Heart right ventricle (tissue), 16 donors: ENCODE measurements at regions not wholly inside any gene's neighbourhood (a gene's known extent, or its start where the extent isn't known, plus 50 kb on each side); places are given as distances from the start of the nearest gene placed in this dataset.

Source experiments
- ATAC-seq, 8 donors: fragments of 200-7000 bp; cut with Tn5 transposase; one replicate each; pipeline ENCODE4 v1.9.1; 2020; ENCODE audit warnings: mild to moderate bottlenecking in 8 of 8, moderate library complexity in 8 of 8, moderate number of reproducible peaks in 1 of 8
- DNase-seq, 2 donors: peaks; one replicate each; pipeline ENCODE4 v3.0.0-alpha.2; 2020
- H3K27ac ChIP-seq, 10 donors: fragments of 200-600 bp; sonication (generic) in 2 of 10; one replicate each; pipeline versions ENCODE4 v1.5.0 to v1.8.0; 2020 to 2022; ENCODE audit warnings: mild to moderate bottlenecking in 3 of 10
- H3K27me3 ChIP-seq, 7 donors: fragments of 200-600 bp; one replicate each; pipeline ENCODE4 v1.8.0; 2021 to 2022; ENCODE audit warnings: mild to moderate bottlenecking in 2 of 7
- H3K36me3 ChIP-seq, 9 donors: fragments of 200-600 bp; sonication (generic) in 1 of 9; one replicate each; pipeline versions ENCODE4 v1.5.0 to v1.8.0; 2020 to 2022; ENCODE audit warnings: mild to moderate bottlenecking in 2 of 9
- H3K4me1 ChIP-seq, 9 donors: fragments of 200-600 bp; sonication (generic) in 1 of 9; one replicate each; pipeline versions ENCODE4 v1.5.0 to v1.8.0; 2020 to 2022; ENCODE audit warnings: mild to moderate bottlenecking in 4 of 9
- H3K4me3 ChIP-seq, 10 donors: fragments of 200-600 bp; sonication (generic) in 2 of 10; one replicate each; pipeline versions ENCODE4 v1.5.0 to v1.8.0; 2020 to 2022; ENCODE audit warnings: mild to moderate bottlenecking in 7 of 10, moderate library complexity in 2 of 10
- H3K9me3 ChIP-seq, 11 donors: fragments of 200-600 bp in 10 of 11; sonication (generic) in 2 of 11; one replicate each; pipeline versions ENCODE4 v1.5.0 to v1.8.0; 2013 to 2022; ENCODE audit warnings: mild to moderate bottlenecking in 2 of 11, control low read depth in 1 of 11, moderate library complexity in 1 of 11
- WGBS, 2 donors: extraction: QIAGEN DNeasy Blood & Tissue Kit; methylation state at CpG; one replicate each; pipeline ENCODE4 v1.1.7; 2013; ENCODE audit warnings: inconsistent platforms in 1 of 2; 5-methylcytosine and 5-hydroxymethylcytosine counted together
- intact Hi-C, 10 donors: fragments of 100-400 bp; cut with DNase I; formaldehyde crosslinking; loops; one replicate each; pipeline versions ENCODE4 v1.11.1 to v1.14.2; 2022
- TF ChIP-seq, protein P1 (sequence below), 9 donors: fragments of 200-600 bp; sonication (generic) in 2 of 9; IDR thresholded peaks; one replicate each; pipeline versions ENCODE4 v1.5.0 to v1.8.0; 2021 to 2022; ENCODE audit warnings: antibody characterized with exemption in 9 of 9, mild to moderate bottlenecking in 5 of 9, moderate library complexity in 1 of 9
- donor health status: Arrhythmogenic right ventricular cardiomyopathy.
- donor health status: ischemic (EF 13 %, LVEDD 7.1; RV severe dilation, severe dysfunction).
- donor health status: healthy with polysubstance abuse.
- donor health status: DM: no; HTN: yes; CAD: no.
- donor health status: DM: no; HTN: no; CAD: no.
- donor health status: ischemic (EF 25% LVEDD 6.9; RV normal size, moderate dysfunction).
- donor health status: ischemic (EF 25% LVEDD 5.7; RV mildly dilated, moderate dysfunction).
- donor health status: healthy.
- donor health status: DM: yes; HTN: yes; CAD: no.
- donor health status: Ischemic cardiomyopathy.
- donor health status: ischemic (EF 35%, LVEDD 5.7; RV mildly dilated, moderate dysfunction).
- donor health status: nonischemic (EF 11% LVEDD 7.7; RV severe dilation, severe dysfunction).
- donor health status: DM: yes; HTN: yes; CAD: no.
- donor health status: PGD.
- donor health status: ischemic (EF 29% LVEDD 5.4; RV normal size, mild dysfunction).
- donor health status: nonischemic (EF 23%, LVEDD 6.1; RV moderate dilation, normal function).

DNA sequence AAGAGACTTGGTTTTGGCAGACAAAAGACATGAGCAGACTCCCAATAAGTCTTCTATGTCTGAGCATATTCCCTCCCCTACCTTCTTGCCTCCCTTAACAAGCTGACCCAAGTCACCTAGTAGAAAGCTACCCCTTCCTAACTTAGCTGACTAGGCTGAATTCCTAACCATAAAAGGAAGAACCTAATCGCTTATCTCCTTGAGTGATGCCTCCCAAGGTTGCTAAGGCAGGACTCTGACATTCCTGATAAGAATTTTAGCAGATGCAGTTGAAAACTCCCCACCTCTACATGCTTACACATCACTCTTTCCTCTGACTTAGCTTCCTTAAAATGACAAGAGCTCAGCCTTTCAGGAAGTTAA, 704.7 kb upstream of the MBL2 start:
- intact Hi-C loops = no loop called here
- no peaks in the 10 kb centered on the region for H3K36me3 ChIP-seq

DNA sequence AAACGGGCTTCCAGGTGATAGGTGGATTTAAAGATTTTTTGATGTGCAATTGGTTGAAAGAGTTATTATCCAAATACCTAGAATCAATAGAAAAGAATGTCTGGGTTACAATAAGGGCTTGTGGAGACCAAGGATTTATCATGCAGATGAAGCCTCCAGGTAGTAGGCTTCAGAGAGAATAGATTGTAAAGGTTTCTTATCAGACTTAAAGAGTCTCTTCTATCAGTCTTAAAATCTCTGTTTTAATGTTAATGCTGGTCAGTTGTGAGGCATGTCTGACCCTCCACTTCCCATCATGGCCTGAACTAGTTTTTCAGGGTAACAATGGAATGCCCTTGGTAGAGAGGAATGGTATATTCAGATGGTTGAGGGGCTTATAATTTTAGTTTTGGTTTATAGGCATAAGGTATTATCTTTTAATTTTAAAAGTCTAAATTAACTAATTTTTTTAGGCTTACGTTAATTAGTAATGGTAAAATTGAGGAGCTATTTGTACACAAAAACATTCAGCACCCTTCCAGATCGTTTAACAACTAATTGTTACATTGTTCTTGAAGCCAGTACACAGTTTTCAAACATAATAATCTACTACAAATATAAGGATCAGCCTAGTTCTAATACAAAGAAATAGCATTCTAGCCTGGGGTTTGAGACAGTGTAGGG, 704.2 kb upstream of the MBL2 start:
- DNase-seq = no peak
- Histone ChIP-seq H3K4me1 (no peaks in the 10 kb centered on the region), H3K27ac (no peak overlapping the region), H3K9me3 (no peaks in the 10 kb centered on the region), H3K27me3 (no peaks in the 10 kb centered on the region), H3K4me3 (no peak overlapping the region), H3K36me3 (no peaks in the 10 kb centered on the region)
- 76 to 81% methylated on average over 3 of the region's 3 CpGs for WGBS, 2 donors
- ATAC-seq = no peak
- TF ChIP-seq, protein P1, sequence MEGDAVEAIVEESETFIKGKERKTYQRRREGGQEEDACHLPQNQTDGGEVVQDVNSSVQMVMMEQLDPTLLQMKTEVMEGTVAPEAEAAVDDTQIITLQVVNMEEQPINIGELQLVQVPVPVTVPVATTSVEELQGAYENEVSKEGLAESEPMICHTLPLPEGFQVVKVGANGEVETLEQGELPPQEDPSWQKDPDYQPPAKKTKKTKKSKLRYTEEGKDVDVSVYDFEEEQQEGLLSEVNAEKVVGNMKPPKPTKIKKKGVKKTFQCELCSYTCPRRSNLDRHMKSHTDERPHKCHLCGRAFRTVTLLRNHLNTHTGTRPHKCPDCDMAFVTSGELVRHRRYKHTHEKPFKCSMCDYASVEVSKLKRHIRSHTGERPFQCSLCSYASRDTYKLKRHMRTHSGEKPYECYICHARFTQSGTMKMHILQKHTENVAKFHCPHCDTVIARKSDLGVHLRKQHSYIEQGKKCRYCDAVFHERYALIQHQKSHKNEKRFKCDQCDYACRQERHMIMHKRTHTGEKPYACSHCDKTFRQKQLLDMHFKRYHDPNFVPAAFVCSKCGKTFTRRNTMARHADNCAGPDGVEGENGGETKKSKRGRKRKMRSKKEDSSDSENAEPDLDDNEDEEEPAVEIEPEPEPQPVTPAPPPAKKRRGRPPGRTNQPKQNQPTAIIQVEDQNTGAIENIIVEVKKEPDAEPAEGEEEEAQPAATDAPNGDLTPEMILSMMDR (IDR thresholded peaks at IDR 0.05) = no peak
- intact Hi-C loops = no loop called here

More for the DNA sequence above, 704.7 kb upstream of the MBL2 start:
- 46 to 49% methylated on average over 1 of the region's 1 CpG for WGBS, 2 donors
- ATAC-seq (no peak), DNase-seq (no peak)
- no peak overlapping the region for H3K27ac ChIP-seq
- H3K9me3 ChIP-seq = no peaks in the 10 kb centered on the region
- no peaks in the 10 kb centered on the region for H3K4me1 ChIP-seq
- H3K27me3 ChIP-seq = no peaks in the 10 kb centered on the region
- TF ChIP-seq, protein P1 (IDR thresholded peaks at IDR 0.05) = no peak
- no peak overlapping the region for H3K4me3 ChIP-seq

GRCh38 chr10:53469383-53469782, 696.8 kb upstream of the MBL2 start:
- 91 to 96% methylated on average over 2 of the region's 2 CpGs for WGBS, 2 donors
- H3K9me3 ChIP-seq = peaks cover 0 to 4% (median 0%) of the 10 kb centered on the region in 11 donors
- no peaks in the 10 kb centered on the region for H3K27me3 ChIP-seq
- TF ChIP-seq, protein P1 (IDR thresholded peaks at IDR 0.05) = no peak
- no peaks in the 10 kb centered on the region for H3K36me3 ChIP-seq
- H3K4me3 ChIP-seq = no peak overlapping the region
- DNase-seq = no peak
- H3K4me1 ChIP-seq = no peaks in the 10 kb centered on the region
- no peak overlapping the region for H3K27ac ChIP-seq
- intact Hi-C loops = no loop called here
- ATAC-seq = no peak

DNA sequence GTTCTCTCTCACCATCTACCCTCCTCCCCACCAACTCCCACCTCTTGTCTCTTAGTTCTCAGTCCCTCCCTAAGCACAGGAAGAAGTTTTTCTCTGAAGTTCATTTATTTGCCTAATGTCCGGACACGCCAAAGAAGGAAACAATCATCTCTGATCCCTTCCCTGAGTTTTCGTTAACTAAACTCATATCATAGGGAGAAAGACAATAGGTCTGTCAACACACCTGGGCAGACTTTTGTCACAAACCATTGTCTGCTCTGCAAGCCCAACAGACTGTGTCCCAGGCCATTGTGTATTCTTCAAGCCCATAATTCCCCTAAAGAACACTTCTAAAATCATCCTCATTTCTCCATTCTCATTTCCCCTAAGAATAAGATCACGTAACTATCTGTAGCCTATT, 691.0 kb upstream of the MBL2 start:
- no peak for ATAC-seq
- 82 to 85% methylated on average over 4 of the region's 4 CpGs for WGBS, 2 donors

More for the DNA sequence above, 691.0 kb upstream of the MBL2 start:
- no peaks in the 10 kb centered on the region for H3K27me3 ChIP-seq
- intact Hi-C loops = no loop called here
- TF ChIP-seq, protein P1 (IDR thresholded peaks at IDR 0.05) = no peak
- H3K27ac ChIP-seq = no peak overlapping the region
- H3K4me3 ChIP-seq = no peak overlapping the region
- DNase-seq = no peak
- H3K9me3 ChIP-seq = peaks cover 0 to 4% (median 0%) of the 10 kb centered on the region in 11 donors
- no peaks in the 10 kb centered on the region for H3K4me1 ChIP-seq
- H3K36me3 ChIP-seq = no peaks in the 10 kb centered on the region
